ENCODE measurements at regions not wholly inside any gene's neighbourhood (a gene's known extent, or its start where the extent isn't known, plus 50 kb on each side); places are given as distances from the start of the nearest gene placed in this dataset.
"Not testable (repeated sequence)": the region's sequence is repeated elsewhere in the genome, so short reads cannot be mapped to it uniquely, and the experiment has no call there.

DNA sequence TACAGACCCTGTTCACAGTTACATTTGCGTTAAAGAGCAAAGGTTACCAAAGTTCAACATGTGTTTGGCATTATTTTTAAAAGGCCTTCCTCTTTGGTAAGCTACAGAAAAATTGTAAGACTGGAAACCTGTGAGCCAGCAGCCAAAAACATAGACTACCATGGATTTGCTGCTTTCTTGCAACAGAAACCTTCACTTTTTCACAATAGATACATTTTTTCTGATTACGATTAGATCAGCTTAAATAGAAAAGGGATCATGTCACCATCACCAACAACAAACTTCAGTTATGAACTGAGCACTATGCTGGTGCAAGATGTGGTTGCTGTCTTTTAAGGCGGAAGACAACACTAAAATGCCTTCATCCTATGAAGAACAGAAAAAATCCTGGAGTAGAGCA is 112.3 kb upstream of the MARCKS start:
- DNase-seq = no peak

DNA sequence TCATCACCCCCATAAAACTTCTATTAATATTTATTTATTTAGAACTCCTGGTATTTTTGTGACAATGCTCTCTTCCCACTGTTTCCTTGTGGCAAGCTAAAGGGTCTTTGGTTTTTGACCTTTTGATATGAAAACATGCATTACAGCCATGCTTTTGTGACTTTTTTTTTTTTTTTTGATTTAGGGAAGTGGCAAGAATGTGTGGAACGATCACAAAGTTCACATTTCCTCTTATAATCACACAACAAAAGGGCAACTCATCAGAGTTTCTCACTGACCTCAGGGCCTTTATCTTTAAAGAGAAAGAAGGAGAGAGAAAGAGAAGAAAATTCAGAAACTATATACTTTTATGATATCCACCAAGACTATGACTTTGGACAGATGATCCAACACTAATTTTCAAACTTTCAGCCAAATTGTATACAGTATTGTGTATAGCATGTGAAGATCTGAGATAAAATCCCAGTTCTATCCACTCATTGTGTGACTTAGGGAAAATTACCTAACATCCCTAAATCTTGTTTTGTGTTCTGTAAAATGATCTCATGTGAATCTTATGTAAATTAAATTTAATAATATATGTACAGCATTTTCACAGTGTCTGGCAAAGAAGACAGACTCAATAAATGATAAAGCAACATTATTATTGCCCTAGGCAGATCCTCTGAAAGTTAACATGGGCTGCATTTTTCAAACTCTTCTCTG is 106.8 kb upstream of the MARCKS start:
- no peak for DNase-seq

GRCh38 chr6:113754291-113754690 is 102.9 kb upstream of the MARCKS start:
- DNase-seq = no peak

- no peak for DNase-seq
Observed at GRCh38 chr6:113755449-113756289, 101.5 kb upstream of the MARCKS start.

GRCh38 chr6:113756290-113756665 is 100.9 kb upstream of the MARCKS start:
- no peak for DNase-seq

- DNase-seq = no peak
Observed at GRCh38 chr6:113758214-113758613, 98.9 kb upstream of the MARCKS start.

DNA sequence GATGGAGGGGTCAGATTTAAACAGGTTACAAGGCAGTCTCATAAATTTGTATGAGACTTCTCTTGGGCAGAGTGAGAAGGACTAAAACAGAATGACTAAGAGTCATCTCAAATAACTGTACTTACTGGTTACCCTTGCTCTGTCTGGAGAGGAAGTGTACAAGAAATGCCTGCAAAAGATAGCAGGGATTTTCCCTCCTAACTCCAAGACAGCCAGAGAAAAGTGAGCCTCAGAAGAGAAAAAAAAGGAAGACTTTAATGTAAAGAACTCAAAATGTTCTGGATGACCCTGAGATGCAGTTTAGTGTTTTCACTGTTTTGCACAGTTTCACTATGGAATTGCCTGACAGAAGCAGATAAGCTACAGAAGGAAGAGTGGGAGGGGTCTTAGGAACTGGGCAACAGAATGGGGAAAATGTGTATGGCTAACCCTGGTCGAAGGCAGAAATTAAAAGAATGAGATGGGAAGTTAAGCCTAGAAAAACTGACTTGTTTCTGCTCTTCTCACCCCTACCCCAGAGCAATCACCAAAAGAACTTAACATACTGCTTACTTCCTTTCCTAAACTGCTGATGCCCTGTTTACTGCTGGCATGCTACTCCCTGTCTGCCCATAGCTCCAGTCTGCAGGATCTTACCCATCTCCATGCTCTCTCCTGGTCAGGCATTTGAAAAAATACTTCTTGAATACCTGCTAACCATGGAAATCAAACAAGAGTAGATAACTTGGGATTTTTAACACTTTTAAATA is 98.1 kb upstream of the MARCKS start:
- DNase-seq = no peak

- DNase-seq = no peak
Observed at GRCh38 chr6:113762641-113763040, 94.5 kb upstream of the MARCKS start.

DNA sequence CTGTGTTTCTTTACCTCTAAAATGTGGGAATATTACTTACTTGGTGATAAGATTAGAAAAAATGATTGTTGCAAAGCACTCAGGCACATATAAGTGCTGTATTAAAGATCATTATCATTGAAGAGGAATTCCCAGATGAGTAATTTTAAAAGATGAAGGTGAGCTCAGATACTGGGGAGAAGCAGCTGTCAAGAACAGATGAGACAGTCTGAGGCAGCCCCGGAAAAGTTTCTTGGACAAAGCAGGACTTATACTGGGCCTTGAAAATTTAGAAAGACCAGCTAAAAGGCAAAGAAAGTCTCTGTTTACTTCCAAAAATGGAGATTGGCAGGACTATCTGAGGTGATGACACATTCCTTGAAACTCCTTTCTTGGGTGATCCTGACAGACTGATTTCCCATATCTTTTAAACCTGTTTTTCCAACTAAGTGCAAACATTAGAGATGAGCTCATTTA is 93.8 kb upstream of the MARCKS start:
- DNase-seq = no peak

GRCh38 chr6:113763876-113764275 is 93.3 kb upstream of the MARCKS start:
- DNase-seq = no peak

DNA sequence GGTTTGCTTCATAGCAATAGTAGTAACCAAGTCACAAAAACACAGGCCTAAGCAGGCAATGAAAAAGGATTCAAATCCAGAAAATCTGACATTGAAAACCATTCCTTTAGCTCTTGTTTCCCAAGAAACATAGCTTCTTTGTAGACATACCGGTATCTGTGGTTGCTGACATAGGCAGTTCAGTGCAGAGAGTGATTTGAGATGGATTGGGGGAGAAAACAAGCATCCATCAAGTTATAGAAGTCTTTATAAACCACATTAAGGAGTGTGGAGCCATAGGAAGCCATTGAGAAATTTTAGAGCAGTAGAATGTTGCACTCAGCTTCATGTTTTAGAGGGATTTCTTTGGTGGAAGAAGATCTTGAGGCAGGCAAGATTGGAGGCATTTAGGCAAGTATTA is 91.2 kb upstream of the MARCKS start:
- no peak for DNase-seq

DNA sequence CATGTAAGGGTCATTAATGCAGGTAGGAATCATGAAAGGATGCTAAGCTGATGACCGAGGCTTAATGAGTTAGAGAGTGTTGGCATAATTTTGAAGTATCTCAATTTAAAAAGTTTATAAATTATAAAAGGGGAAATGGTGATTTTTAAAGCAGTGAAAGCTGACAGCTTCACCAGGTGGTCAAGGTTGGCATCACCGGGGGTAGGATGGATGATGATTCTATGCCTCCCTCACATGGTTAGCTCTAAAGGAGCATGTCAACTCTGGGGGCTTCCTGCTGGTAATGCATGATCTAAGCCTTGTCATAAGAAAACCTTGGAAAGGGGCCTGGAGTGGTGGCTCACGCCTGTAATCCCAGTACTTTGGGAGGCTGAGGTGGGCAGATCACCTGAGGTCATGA is 89.2 kb upstream of the MARCKS start:
- DNase-seq = no peak

GRCh38 chr6:113772961-113773360 is 84.2 kb upstream of the MARCKS start:
- no peak for DNase-seq

DNA sequence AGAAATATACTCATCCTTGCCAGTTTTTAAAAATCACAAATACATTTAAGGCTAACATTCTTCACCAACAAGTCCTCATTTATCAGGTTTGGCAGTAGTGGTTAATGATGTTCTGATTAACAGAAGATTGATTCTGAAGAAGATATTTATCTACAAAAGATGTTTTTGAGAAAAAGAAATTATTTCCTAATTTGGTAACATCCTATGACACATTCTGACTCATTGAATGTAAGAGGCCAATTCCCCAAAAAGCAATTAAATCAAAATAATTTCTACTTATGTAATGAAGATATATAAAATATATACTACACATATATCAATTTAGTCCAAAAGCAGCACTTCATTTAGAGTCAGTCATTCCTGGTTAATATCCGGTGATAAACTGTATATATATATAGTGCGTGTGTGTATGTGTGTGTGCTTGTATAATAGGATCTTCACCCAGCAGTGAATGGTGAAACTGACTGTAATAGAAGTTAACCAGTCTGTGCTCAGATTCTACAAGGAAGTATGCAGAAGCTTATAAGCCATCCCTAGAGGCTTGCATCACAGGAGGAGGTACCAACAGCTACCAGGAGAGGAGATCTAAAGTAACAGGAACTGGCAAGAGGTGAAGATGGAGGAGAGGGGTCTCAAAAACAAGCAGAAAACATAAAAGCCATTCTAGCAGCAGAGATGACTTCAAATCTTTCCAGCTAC is 82.9 kb upstream of the MARCKS start:
- DNase-seq = no peak

DNA sequence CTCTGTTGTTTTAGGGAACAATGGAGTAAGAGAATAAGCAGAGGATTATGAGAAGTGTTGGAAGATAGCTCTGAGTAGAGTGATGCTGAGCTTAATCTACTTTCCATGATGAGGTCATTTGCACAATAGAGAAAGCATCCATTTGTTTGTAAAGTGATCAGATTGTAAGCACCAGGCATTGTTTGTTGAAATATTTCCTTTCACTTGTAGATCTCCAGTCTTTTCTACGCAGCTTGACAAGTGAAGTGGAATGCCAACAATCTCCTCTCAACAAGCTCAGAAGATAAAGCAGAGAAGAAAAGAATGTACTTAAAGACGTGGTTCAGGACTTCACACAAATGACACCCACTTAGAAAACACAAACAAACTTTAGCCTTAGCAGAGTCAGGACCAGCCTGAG is 80.1 kb upstream of the MARCKS start:
- DNase-seq = no peak

- DNase-seq = no peak
Observed at GRCh38 chr6:113777601-113778000, 79.5 kb upstream of the MARCKS start.

GRCh38 chr6:113779656-113780055 is 77.5 kb upstream of the MARCKS start:
- no peak for DNase-seq

GRCh38 chr6:113782636-113783035 is 74.5 kb upstream of the MARCKS start:
- DNase-seq = no peak

DNA sequence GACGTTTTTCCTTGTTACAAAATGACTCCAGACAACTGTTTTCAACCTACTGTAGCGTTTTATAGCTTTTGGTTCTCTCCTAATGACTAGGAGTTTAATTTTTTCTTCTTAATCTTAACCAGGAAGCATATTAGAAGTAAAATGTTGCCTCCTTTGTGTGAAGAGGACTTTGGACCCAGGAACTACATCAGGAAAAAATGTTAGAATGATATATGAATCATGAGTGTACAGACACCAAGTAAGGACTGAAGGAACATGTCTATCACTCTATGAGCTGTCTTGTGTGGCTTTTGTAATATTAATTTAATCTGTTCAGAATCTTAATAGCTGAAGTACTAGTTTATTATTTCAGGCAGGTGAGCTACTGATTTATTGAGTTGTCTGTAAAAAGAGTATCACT is 71.0 kb upstream of the MARCKS start:
- no peak for DNase-seq

- no peak for DNase-seq
Observed at GRCh38 chr6:113788586-113788985, 68.6 kb upstream of the MARCKS start.

DNA sequence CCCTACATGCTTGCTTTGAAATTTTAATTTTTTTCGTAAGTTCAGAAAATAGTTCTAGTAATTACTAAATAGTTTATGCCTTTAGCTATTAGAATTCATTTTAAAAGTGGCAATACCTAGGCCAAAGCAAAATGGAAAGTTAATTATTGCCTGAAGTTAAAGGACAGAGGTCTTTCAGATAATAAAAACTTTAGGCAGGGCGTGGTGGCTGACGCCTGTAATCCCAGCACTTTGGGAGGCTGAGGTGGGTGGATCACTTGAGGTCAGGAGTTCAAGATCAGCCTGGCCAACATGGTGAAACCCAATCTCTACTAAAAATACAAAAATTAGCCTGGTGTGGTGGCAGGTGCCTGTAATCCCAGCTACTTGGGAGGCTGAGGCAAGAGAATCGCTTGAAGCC is 65.9 kb upstream of the MARCKS start:
- DNase-seq = not testable (repeated sequence)

DNA sequence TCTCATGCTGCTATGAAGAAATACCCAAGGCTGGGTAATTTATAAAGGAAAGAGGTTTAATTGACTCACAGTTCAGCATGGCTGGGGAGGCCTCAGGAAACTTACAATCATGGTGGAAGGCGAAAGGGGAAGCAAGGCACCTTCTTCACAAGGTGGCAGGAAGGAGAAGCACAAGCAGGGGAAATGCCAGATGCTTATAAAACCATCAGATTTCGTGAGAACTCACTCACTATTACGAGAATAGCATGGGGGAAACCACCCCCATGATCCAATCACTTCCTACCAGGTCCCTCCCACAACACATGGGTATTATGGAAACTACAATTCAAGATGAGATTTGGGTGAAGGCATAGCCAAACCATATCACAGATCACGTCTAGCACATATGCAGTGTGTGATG is 61.8 kb upstream of the MARCKS start:
- DNase-seq = not testable (repeated sequence)

GRCh38 chr6:113796038-113796437 is 61.1 kb upstream of the MARCKS start:
- no peak for DNase-seq
